WTC11 (cell line): ENCODE measurements at regions not wholly inside any gene's neighbourhood (a gene's known extent, or its start where the extent isn't known, plus 50 kb on each side); places are given as distances from the start of the nearest gene placed in this dataset.

Source experiments
- CTCF ChIP-seq: fragments of 200-600 bp; IDR thresholded peaks from 2 replicates; pipeline ENCODE4 v1.8.0; 2022; ENCODE audit warnings: antibody characterized with exemption
- ELF4 ChIP-seq: sonication (generic); formaldehyde crosslinking; IDR thresholded peaks from 2 replicates; pipeline ENCODE4 v1.8.1; 2022; ENCODE audit warnings: low read depth, mild to moderate bottlenecking, moderate library complexity, missing genetic modification reagents
- SP1 ChIP-seq: sonication (generic); formaldehyde crosslinking; conservative IDR thresholded peaks from 2 replicates; pipeline ENCODE4 v1.8.1; 2022; ENCODE audit warnings: missing genetic modification reagents
- TP53 ChIP-seq: sonication (generic); formaldehyde crosslinking; IDR thresholded peaks from 2 replicates; pipeline ENCODE4 v1.8.1; 2023; ENCODE audit warnings: mild to moderate bottlenecking, missing genetic modification reagents
- ZNF121 ChIP-seq: sonication (generic); formaldehyde crosslinking; IDR thresholded peaks from 2 replicates; pipeline ENCODE4 v1.8.0; 2023; ENCODE audit warnings: missing genetic modification reagents
- ZNF232 ChIP-seq: sonication (generic); formaldehyde crosslinking; IDR thresholded peaks from 2 replicates; pipeline ENCODE4 v1.8.0; 2022; ENCODE audit warnings: mild to moderate bottlenecking, missing genetic modification reagents
- ZNF416 ChIP-seq: fragments of 250-450 bp; sonication (Bioruptor Pico); IDR thresholded peaks from 2 replicates; pipeline ENCODE4 v1.9.0; 2021; ENCODE audit warnings: mild to moderate bottlenecking, inconsistent platforms

GRCh38 chr1:199221371-199222150 lies 582.7 kb downstream of the PTPRC start:
- no peak for TF ChIP-seq CTCF
- no peak for TF ChIP-seq ZNF416 (CRISPR knock-in tag)
- TF ChIP-seq ZNF232, result no peak
- TF ChIP-seq TP53, result no peak
- no peak for TF ChIP-seq ZNF121 (CRISPR knock-in tag)
- TF ChIP-seq SP1 (CRISPR knock-in tag), result no peak
- TF ChIP-seq ELF4 (CRISPR knock-in tag), result no peak
